BLaER1 (cell line): ENCODE measurements at regions not wholly inside any gene's neighbourhood (a gene's known extent, or its start where the extent isn't known, plus 50 kb on each side); places are given as distances from the start of the nearest gene placed in this dataset.
"Not testable (repeated sequence)": the region's sequence is repeated elsewhere in the genome, so short reads cannot be mapped to it uniquely, and the experiment has no call there.

Experiments used
- H3K27ac ChIP-seq: shearing (Covaris generic); formaldehyde crosslinking; 2 replicates; pipeline ENCODE4 v1.8.1; 2022
- H3K27me3 ChIP-seq: shearing (Covaris generic); formaldehyde crosslinking; 2 replicates; pipeline ENCODE4 v1.8.1; 2022
- H3K36me3 ChIP-seq: shearing (Covaris generic); formaldehyde crosslinking; 2 replicates; pipeline ENCODE4 v1.8.1; 2022
- H3K4me1 ChIP-seq: shearing (Covaris generic); formaldehyde crosslinking; 2 replicates; pipeline ENCODE4 v1.8.1; 2022
- H3K4me2 ChIP-seq: shearing (Covaris generic); formaldehyde crosslinking; 2 replicates; pipeline ENCODE4 v1.8.1; 2022
- H3K4me3 ChIP-seq: shearing (Covaris generic); formaldehyde crosslinking; 2 replicates; pipeline ENCODE4 v1.8.1; 2022
- H3K9ac ChIP-seq: shearing (Covaris generic); formaldehyde crosslinking; 2 replicates; pipeline ENCODE4 v1.8.1; 2022
- H3K9me3 ChIP-seq: shearing (Covaris generic); formaldehyde crosslinking; 2 replicates; pipeline ENCODE4 v1.8.1; 2022
- H4K20me1 ChIP-seq: shearing (Covaris generic); formaldehyde crosslinking; 2 replicates; pipeline ENCODE4 v1.8.1; 2022
- Cebpa-rat ChIP-seq: shearing (Covaris generic); IDR thresholded peaks from 2 replicates; pipeline ENCODE4 v1.8.1; 2022

- H4K20me1 ChIP-seq = no peaks in the 10 kb centered on the region
Measured at GRCh38 chr2:77831898-77832297, 309.7 kb upstream of the LRRTM4 start.

GRCh38 chr2:77834360-77835002, 312.3 kb upstream of the LRRTM4 start:
- TF ChIP-seq Cebpa-rat = no peak
- no peak overlapping the region for H3K4me2 ChIP-seq
- no peaks in the 10 kb centered on the region for H3K4me1 ChIP-seq
- H3K9me3 ChIP-seq = peaks cover 52% of the 10 kb centered on the region
- H4K20me1 ChIP-seq = no peaks in the 10 kb centered on the region
- H3K4me3 ChIP-seq = no peak overlapping the region
- no peak overlapping the region for H3K27ac ChIP-seq
- H3K9ac ChIP-seq = no peak overlapping the region
- no peaks in the 10 kb centered on the region for H3K36me3 ChIP-seq
- no peaks in the 10 kb centered on the region for H3K27me3 ChIP-seq

More at GRCh38 chr2:77831898-77832297, 309.7 kb upstream of the LRRTM4 start:
- Histone ChIP-seq H3K4me2 (no peak overlapping the region), H3K9me3 (peaks cover 52% of the 10 kb centered on the region), H3K9ac (no peak overlapping the region), H3K4me1 (no peaks in the 10 kb centered on the region), H3K36me3 (no peaks in the 10 kb centered on the region), H3K27me3 (no peaks in the 10 kb centered on the region), H3K4me3 (no peak overlapping the region), H3K27ac (no peak overlapping the region)
- no peak for TF ChIP-seq Cebpa-rat

GRCh38 chr2:77838441-77838840, 316.3 kb upstream of the LRRTM4 start:
- Histone ChIP-seq H3K4me2 (no peak overlapping the region), H3K9ac (no peak overlapping the region), H3K27ac (no peak overlapping the region), H3K4me1 (no peaks in the 10 kb centered on the region), H3K9me3 (peaks cover 28% of the 10 kb centered on the region), H4K20me1 (no peaks in the 10 kb centered on the region), H3K4me3 (no peak overlapping the region), H3K27me3 (no peaks in the 10 kb centered on the region), H3K36me3 (no peaks in the 10 kb centered on the region)
- TF ChIP-seq Cebpa-rat = no peak

GRCh38 chr2:77839102-77839501, 316.9 kb upstream of the LRRTM4 start:
- Histone ChIP-seq H3K4me3 (no peak overlapping the region), H3K4me2 (no peak overlapping the region), H3K36me3 (no peaks in the 10 kb centered on the region), H3K27me3 (no peaks in the 10 kb centered on the region), H3K9me3 (peaks cover 21% of the 10 kb centered on the region), H3K4me1 (no peaks in the 10 kb centered on the region), H4K20me1 (no peaks in the 10 kb centered on the region), H3K9ac (no peak overlapping the region), H3K27ac (no peak overlapping the region)
- TF ChIP-seq Cebpa-rat = no peak

- H3K4me1 ChIP-seq = no peaks in the 10 kb centered on the region
- no peak for TF ChIP-seq Cebpa-rat
- no peaks in the 10 kb centered on the region for H4K20me1 ChIP-seq
- no peak overlapping the region for H3K27ac ChIP-seq
- no peak overlapping the region for H3K4me2 ChIP-seq
- H3K4me3 ChIP-seq = no peak overlapping the region
- H3K9me3 ChIP-seq = no peaks in the 10 kb centered on the region
- no peak overlapping the region for H3K9ac ChIP-seq
- H3K27me3 ChIP-seq = no peaks in the 10 kb centered on the region
- H3K36me3 ChIP-seq = no peaks in the 10 kb centered on the region
Measured at GRCh38 chr2:77862120-77862519, 339.9 kb upstream of the LRRTM4 start.

- Histone ChIP-seq H3K36me3 (no peaks in the 10 kb centered on the region), H3K9ac (no peak overlapping the region), H4K20me1 (no peaks in the 10 kb centered on the region), H3K4me3 (no peak overlapping the region), H3K9me3 (no peaks in the 10 kb centered on the region), H3K27ac (no peak overlapping the region), H3K4me1 (no peaks in the 10 kb centered on the region), H3K4me2 (no peak overlapping the region), H3K27me3 (no peaks in the 10 kb centered on the region)
- TF ChIP-seq Cebpa-rat = no peak
Measured at GRCh38 chr2:77864426-77864825, 342.2 kb upstream of the LRRTM4 start.

- no peak overlapping the region for H3K27ac ChIP-seq
- H3K4me1 ChIP-seq = no peaks in the 10 kb centered on the region
- H3K9ac ChIP-seq = no peak overlapping the region
- no peaks in the 10 kb centered on the region for H3K9me3 ChIP-seq
- no peak overlapping the region for H3K4me2 ChIP-seq
- no peak for TF ChIP-seq Cebpa-rat
- no peaks in the 10 kb centered on the region for H3K36me3 ChIP-seq
- H4K20me1 ChIP-seq = no peaks in the 10 kb centered on the region
- no peaks in the 10 kb centered on the region for H3K27me3 ChIP-seq
- H3K4me3 ChIP-seq = no peak overlapping the region
Measured at GRCh38 chr2:77866661-77867060, 344.5 kb upstream of the LRRTM4 start.

- Histone ChIP-seq H3K9ac (no peak overlapping the region), H3K4me2 (no peak overlapping the region), H3K4me3 (no peak overlapping the region), H3K27me3 (no peaks in the 10 kb centered on the region), H3K9me3 (no peaks in the 10 kb centered on the region), H3K36me3 (no peaks in the 10 kb centered on the region), H3K27ac (no peak overlapping the region), H3K4me1 (no peaks in the 10 kb centered on the region), H4K20me1 (no peaks in the 10 kb centered on the region)
- no peak for TF ChIP-seq Cebpa-rat
Measured at GRCh38 chr2:77867146-77867545, 345.0 kb upstream of the LRRTM4 start.

- Histone ChIP-seq H3K9ac (no peak overlapping the region), H3K27ac (no peak overlapping the region), H3K4me3 (no peak overlapping the region), H3K4me1 (no peaks in the 10 kb centered on the region), H3K4me2 (no peak overlapping the region), H4K20me1 (no peaks in the 10 kb centered on the region), H3K27me3 (no peaks in the 10 kb centered on the region), H3K9me3 (no peaks in the 10 kb centered on the region), H3K36me3 (no peaks in the 10 kb centered on the region)
- TF ChIP-seq Cebpa-rat = no peak
Measured at GRCh38 chr2:77873506-77873905, 351.3 kb upstream of the LRRTM4 start.

GRCh38 chr2:77900211-77900610, 378.0 kb upstream of the LRRTM4 start:
- not testable (repeated sequence) for H3K9ac ChIP-seq, H3K4me3 ChIP-seq, H3K36me3 ChIP-seq, H3K27me3 ChIP-seq, H3K4me2 ChIP-seq, H3K9me3 ChIP-seq, H4K20me1 ChIP-seq, H3K27ac ChIP-seq, H3K4me1 ChIP-seq

GRCh38 chr2:77910136-77910535, 388.0 kb upstream of the LRRTM4 start:
- Histone ChIP-seq H3K4me2 (no peak overlapping the region), H3K27me3 (no peaks in the 10 kb centered on the region), H3K9ac (no peak overlapping the region), H3K27ac (no peak overlapping the region), H3K4me1 (no peaks in the 10 kb centered on the region), H3K4me3 (no peak overlapping the region), H4K20me1 (no peaks in the 10 kb centered on the region), H3K36me3 (no peaks in the 10 kb centered on the region), H3K9me3 (peaks cover 7% of the 10 kb centered on the region)
- no peak for TF ChIP-seq Cebpa-rat
